PC-3 (cell line): ENCODE measurements at regions not wholly inside any gene's neighbourhood (a gene's known extent, or its start where the extent isn't known, plus 50 kb on each side); places are given as distances from the start of the nearest gene placed in this dataset.

Experiments
- ATAC-seq: fragments of 200-7000 bp; cut with Tn5 transposase; 2 replicates; pipeline ENCODE4 v1.9.1; 2020; ENCODE audit warnings: mild to moderate bottlenecking, moderate library complexity
- BruUV-seq: library from RNA; stranded (reverse); fragments of 400-500 nt; replicated peaks from 2 replicates; lab custom pipeline; 2021; lab: Mats Ljungman, UMichigan
- CTCF ChIA-PET: fragments of 300-600 bp; sonication (Branson Sonifier 250); formaldehyde crosslinking; loops from one replicate; lab custom pipeline; 2022; ENCODE audit warnings: antibody characterized with exemption; lab: Charles Lee
- POLR2A ChIA-PET: fragments of 300-600 bp; sonication (Branson Sonifier 250); formaldehyde crosslinking; loops from one replicate; lab custom pipeline; 2022; ENCODE audit warnings: antibody characterized with exemption; ENCODE audit not compliant: unreplicated experiment; lab: Charles Lee
- DNase-seq: peaks from one replicate; pipeline ENCODE4 v3.0.0-alpha.2; 2015
- H2AFZ ChIP-seq: fragments of 300-600 bp; sonication (generic); 2 replicates; pipeline ENCODE4 v1.6.0; 2016; ENCODE audit warnings: antibody characterized with exemption, low read length
- H3F3A ChIP-seq: fragments of 300-600 bp; sonication (generic); one replicate; pipeline ENCODE4 v1.6.0; 2017; ENCODE audit warnings: antibody characterized with exemption, low read length, control low read depth, mild to moderate bottlenecking; ENCODE audit not compliant: unreplicated experiment
- H3K27ac ChIP-seq: fragments of 300-600 bp; sonication (generic); 2 replicates; pipeline ENCODE4 v1.5.1; 2016; ENCODE audit warnings: mild to moderate bottlenecking, low read length
- H3K27me3 ChIP-seq: fragments of 300-600 bp; sonication (generic); 2 replicates; pipeline ENCODE4 v1.6.1; 2016; ENCODE audit warnings: low read length, mixed read lengths
- H3K36me3 ChIP-seq: fragments of 300-600 bp; sonication (generic); 2 replicates; pipeline ENCODE4 v1.6.1; 2016; ENCODE audit warnings: low read depth, mixed run types, low read length, mixed read lengths
- H3K4me1 ChIP-seq: fragments of 300-600 bp; sonication (generic); 2 replicates; pipeline ENCODE4 v1.5.1; 2016; ENCODE audit warnings: low read length; ENCODE audit not compliant: insufficient read depth
- H3K4me2 ChIP-seq: fragments of 300-600 bp; sonication (generic); 2 replicates; pipeline ENCODE4 v1.6.0; 2016; ENCODE audit warnings: low read length
- H3K4me3 ChIP-seq: fragments of 300-600 bp; sonication (generic); 2 replicates; pipeline ENCODE4 v1.5.1; 2016; ENCODE audit warnings: mild to moderate bottlenecking, low read length, mixed read lengths
- H3K79me2 ChIP-seq: fragments of 300-600 bp; sonication (generic); 2 replicates; pipeline ENCODE4 v1.6.1; 2017; ENCODE audit warnings: low read length, mixed read lengths
- H3K9ac ChIP-seq: fragments of 300-600 bp; sonication (generic); 2 replicates; pipeline ENCODE4 v1.6.0; 2016; ENCODE audit warnings: mild to moderate bottlenecking, low read length
- H3K9me2 ChIP-seq: fragments of 300-600 bp; sonication (generic); replicated peaks from 2 replicates; pipeline ENCODE4 v1.6.1; 2016; ENCODE audit warnings: mixed run types, low read length, mixed read lengths
- H3K9me3 ChIP-seq: fragments of 300-600 bp; sonication (generic); 2 replicates; pipeline ENCODE4 v1.6.1; 2016; ENCODE audit warnings: low read length, mixed read lengths
- H4K20me1 ChIP-seq: fragments of 300-600 bp; sonication (generic); 2 replicates; pipeline ENCODE4 v1.6.1; 2016; ENCODE audit warnings: low read length, mixed read lengths
- EZH2 ChIP-seq: fragments of 300-600 bp; sonication (generic); IDR thresholded peaks from one replicate; pipeline ENCODE4 v1.6.1; 2017; ENCODE audit warnings: antibody characterized with exemption, mild to moderate bottlenecking, low read length; ENCODE audit not compliant: unreplicated experiment
- EZH2phosphoT487 ChIP-seq: fragments of 300-600 bp; sonication (generic); IDR thresholded peaks from 2 replicates; pipeline ENCODE4 v1.6.1; 2018; ENCODE audit warnings: mild to moderate bottlenecking, antibody characterized with exemption, low read length, borderline replicate concordance
- intact Hi-C: fragments of 100-400 bp; cut with micrococcal nuclease; formaldehyde crosslinking; loops from 2 replicates; pipeline ENCODE4 v1.9.0; 2023
- TF ChIP-seq, protein P1 (sequence below): fragments of 300-600 bp; sonication (generic); conservative IDR thresholded peaks from 2 replicates; pipeline ENCODE4 v1.5.1; 2017; ENCODE audit warnings: antibody characterized with exemption, low read depth, mild to moderate bottlenecking, low read length

DNA sequence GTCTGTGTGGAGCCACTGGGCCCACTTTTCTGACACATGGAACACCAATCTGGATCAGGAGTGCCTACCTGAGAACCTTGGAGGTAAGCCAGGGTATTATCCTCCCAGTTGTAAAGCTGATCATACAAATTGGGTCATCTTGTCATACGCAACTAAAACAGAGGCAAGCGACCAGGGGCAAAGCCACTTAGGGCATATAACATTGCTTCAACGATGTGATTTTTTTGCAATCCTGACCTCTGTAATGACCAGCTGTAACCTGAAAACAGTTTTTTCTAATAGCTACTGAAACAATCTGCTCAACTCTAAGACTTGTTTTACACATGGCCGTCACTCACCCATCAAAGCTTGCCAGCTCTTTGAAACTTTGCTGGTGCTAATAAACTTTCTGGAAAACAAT lies 261.5 kb upstream of the AGTR2 start:
- ATAC-seq (no peak), DNase-seq (no peak)
- Histone ChIP-seq H3K4me2 (no peak overlapping the region), H3K27ac (no peak overlapping the region), H3F3A (no peaks in the 10 kb centered on the region), H3K4me1 (no peaks in the 10 kb centered on the region), H3K4me3 (no peak overlapping the region), H3K79me2 (no peaks in the 10 kb centered on the region), H3K27me3 (no peaks in the 10 kb centered on the region), H2AFZ (no peak overlapping the region), H3K9me3 (no peaks in the 10 kb centered on the region), H3K9me2 (no peaks in the 10 kb centered on the region), H3K9ac (no peak overlapping the region), H3K36me3 (no peaks in the 10 kb centered on the region), H4K20me1 (no peaks in the 10 kb centered on the region)
- no peak for TF ChIP-seq EZH2phosphoT487
- TF ChIP-seq, protein P1, sequence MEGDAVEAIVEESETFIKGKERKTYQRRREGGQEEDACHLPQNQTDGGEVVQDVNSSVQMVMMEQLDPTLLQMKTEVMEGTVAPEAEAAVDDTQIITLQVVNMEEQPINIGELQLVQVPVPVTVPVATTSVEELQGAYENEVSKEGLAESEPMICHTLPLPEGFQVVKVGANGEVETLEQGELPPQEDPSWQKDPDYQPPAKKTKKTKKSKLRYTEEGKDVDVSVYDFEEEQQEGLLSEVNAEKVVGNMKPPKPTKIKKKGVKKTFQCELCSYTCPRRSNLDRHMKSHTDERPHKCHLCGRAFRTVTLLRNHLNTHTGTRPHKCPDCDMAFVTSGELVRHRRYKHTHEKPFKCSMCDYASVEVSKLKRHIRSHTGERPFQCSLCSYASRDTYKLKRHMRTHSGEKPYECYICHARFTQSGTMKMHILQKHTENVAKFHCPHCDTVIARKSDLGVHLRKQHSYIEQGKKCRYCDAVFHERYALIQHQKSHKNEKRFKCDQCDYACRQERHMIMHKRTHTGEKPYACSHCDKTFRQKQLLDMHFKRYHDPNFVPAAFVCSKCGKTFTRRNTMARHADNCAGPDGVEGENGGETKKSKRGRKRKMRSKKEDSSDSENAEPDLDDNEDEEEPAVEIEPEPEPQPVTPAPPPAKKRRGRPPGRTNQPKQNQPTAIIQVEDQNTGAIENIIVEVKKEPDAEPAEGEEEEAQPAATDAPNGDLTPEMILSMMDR = no peak
- TF ChIP-seq EZH2 = no peak
- BruUV-seq = no TSS peak
- ChIA-PET CTCF (no interaction called here), POLR2A (no interaction called here)
- intact Hi-C loops = no loop called here

DNA sequence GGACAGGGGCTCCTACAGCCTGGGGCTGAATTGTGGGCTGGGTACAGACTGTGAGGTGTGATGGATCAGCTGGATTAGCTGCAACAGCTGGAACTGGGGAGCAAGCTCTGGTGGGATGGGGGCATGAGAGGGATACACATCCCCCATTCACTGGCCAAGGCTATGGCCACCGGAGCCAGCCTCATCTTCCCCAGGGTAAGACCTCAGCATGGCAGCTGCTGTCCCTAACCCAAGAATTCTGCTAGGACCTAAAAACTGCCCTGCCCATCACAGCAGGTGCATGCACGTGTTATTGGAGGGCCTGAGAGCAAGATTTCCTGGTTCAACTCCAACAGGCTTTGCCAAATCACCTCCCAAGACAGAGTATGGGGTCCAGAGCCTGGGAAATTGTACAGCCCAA lies 258.6 kb upstream of the AGTR2 start:
- BruUV-seq = no TSS peak

DNA sequence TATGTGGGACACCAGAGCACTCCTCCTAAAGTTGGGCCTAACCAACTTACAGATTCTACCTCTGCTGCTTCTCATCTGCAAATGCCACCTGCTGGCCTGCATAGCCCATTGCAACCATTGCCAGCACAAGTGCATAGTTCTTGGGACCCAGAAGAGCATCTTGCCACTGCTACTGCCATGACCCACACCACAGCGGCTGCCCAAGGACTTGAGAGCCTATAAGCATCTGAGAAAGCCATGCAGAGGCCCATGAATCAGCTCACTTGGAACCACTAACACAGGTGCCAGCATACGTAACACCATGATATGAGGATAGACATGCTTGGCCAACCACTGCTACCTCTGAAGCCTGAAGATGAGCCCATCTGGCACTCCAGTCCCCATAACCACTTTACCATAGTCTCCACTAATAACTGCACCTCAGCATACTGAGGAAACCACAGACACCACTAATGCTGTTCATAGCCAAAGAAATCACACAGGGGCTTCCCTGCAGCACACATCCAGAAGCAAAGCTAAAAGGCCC lies 258.1 kb upstream of the AGTR2 start:
- H3K9me3 ChIP-seq = no peaks in the 10 kb centered on the region
- no peaks in the 10 kb centered on the region for H3K27me3 ChIP-seq
- no peaks in the 10 kb centered on the region for H3K9me2 ChIP-seq
- peak; percentile 5 for DNase-seq
- no peak for TF ChIP-seq EZH2phosphoT487
- TF ChIP-seq, protein P1 = 0 out of 2 replicates have a peak, but pooled peaks have one; percentile 22
- no peaks in the 10 kb centered on the region for H3F3A ChIP-seq
- ChIA-PET POLR2A (no interaction called here), CTCF (no interaction called here)
- no peaks in the 10 kb centered on the region for H3K36me3 ChIP-seq
- H3K9ac ChIP-seq = no peak overlapping the region
- no peak overlapping the region for H3K4me2 ChIP-seq
- intact Hi-C loops = no loop called here
- H2AFZ ChIP-seq = no peak overlapping the region
- H3K4me3 ChIP-seq = no peak overlapping the region
- no peaks in the 10 kb centered on the region for H3K79me2 ChIP-seq
- no TSS peak for BruUV-seq
- H3K27ac ChIP-seq = no peak overlapping the region
- no peak for ATAC-seq
- H4K20me1 ChIP-seq = no peaks in the 10 kb centered on the region
- H3K4me1 ChIP-seq = no peaks in the 10 kb centered on the region

More for the DNA sequence above, 258.6 kb upstream of the AGTR2 start:
- no peaks in the 10 kb centered on the region for H3F3A ChIP-seq
- no peaks in the 10 kb centered on the region for H4K20me1 ChIP-seq
- H3K9me2 ChIP-seq = no peaks in the 10 kb centered on the region
- H3K27ac ChIP-seq = no peak overlapping the region
- no peaks in the 10 kb centered on the region for H3K79me2 ChIP-seq
- H3K36me3 ChIP-seq = no peaks in the 10 kb centered on the region
- DNase-seq (no peak), ATAC-seq (no peak)
- POLR2A ChIA-PET = no interaction called here
- H3K9me3 ChIP-seq = no peaks in the 10 kb centered on the region
- CTCF ChIA-PET = no interaction called here
- no peak overlapping the region for H2AFZ ChIP-seq
- no peak overlapping the region for H3K4me2 ChIP-seq
- intact Hi-C loops = no loop called here
- H3K4me3 ChIP-seq = no peak overlapping the region
- H3K27me3 ChIP-seq = no peaks in the 10 kb centered on the region
- H3K4me1 ChIP-seq = no peaks in the 10 kb centered on the region
- H3K9ac ChIP-seq = no peak overlapping the region
- TF ChIP-seq, protein P1 = no peak
- TF ChIP-seq EZH2phosphoT487 (no peak), EZH2 (no peak)
